HG03108 (cell line): ENCODE measurements at regions not wholly inside any gene's neighbourhood (a gene's known extent, or its start where the extent isn't known, plus 50 kb on each side); places are given as distances from the start of the nearest gene placed in this dataset.
"Not testable (repeated sequence)": the region's sequence is repeated elsewhere in the genome, so short reads cannot be mapped to it uniquely, and the experiment has no call there.

Experiments
- ATAC-seq: cut with Tn5 transposase; IDR thresholded peaks from one replicate; pipeline ENCODE4 v1.9.1; 2021; ENCODE audit warnings: moderate library complexity; ENCODE audit not compliant: unreplicated experiment

DNA sequence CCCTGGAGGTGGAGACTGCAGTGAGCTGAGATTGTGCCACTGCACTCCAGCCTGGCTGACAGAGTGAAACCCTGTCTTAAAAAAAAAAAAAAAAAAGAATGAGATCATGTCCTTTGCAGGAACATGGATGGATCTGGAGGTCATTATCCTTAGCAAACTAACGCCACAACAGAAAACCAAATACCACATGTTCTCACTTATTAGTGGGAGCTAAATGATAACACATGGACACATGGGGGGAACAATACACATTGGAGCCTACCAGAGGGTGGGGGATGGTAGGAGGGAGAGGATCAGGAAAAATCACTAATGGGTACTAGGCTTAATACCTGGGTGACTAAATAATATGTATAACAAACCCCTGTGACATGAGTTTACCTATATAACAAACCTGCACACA, 108.0 kb upstream of the FHL2 start:
- not testable (repeated sequence) for ATAC-seq

DNA sequence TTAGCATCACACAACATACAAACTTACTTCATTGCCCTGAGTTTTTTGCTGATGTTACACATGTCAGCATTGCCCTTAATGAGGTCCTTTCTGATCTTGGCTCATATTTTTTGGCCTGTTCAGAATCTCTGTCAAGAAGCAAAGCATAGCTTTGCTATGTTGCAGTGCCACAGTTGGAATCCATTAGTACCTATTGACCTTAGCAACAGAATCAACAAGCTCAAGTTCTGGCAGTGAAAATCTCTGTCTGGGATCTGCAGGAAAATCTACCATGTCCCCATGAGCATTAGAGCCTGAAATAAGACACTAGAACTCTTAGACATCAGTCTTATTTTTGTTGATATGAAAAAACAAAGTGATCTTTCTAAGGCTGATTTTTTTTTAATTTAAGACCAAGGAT, 105.6 kb upstream of the FHL2 start:
- no peak for ATAC-seq

DNA sequence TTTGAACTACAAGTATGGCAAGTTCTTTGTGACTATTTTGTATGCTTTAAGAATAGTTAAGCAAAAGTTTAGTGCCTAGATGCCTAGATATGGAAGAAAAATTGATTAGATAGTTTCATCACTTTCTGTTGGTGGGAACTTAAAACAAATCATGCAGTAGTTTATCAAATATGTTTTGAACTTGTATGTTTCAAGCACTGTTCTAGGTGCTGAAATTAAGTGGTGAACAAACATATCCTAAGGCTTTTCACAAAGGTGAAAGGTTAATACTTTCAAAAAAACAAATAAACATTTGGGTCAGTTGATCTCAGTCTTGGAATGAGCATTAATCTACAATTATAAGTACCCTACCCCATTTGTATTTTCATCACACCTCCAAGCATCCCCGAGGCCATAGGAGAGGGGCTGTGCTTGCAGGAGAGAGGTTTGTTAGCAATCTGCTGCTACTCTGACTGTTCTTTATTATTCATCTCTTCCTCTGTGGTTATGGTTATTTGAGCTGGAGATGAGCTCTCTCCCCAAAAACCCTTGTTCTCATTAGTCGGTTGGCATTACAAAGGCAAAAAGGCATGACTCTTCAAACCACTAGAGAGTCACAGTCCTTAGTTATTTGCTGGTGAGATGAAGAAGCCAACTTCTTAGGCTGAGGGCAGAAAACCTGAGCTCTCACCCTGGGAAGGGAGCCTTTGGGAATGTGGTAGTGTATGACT, 103.9 kb upstream of the FHL2 start:
- ATAC-seq, result no peak

DNA sequence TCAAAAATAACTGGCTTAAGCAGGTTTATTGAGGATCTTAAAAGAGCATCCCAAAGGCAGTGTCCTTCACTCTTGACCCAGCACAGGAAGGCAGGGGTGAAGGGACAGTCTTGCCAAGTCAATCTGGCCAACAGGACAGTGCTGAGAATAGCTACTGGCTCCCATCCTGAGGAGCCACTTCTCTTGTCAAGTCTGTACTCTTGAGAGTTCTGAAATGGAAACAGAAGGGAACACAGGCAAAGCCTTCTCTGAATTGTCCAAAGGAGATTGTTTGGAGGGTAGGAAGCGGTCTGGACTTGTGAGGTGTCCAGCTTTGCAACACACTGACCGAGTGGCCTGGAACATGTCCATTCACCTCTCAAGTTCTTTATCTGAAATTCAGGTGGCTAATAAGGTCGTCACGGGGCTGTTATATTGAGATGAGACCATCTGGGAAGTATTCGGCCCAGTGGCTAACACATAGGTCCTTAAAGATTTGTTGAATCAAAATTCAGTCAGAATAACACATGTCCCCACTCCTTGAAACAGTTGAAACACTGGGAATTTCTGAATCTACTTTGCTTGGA, 99.5 kb upstream of the FHL2 start:
- ATAC-seq, result no peak

DNA sequence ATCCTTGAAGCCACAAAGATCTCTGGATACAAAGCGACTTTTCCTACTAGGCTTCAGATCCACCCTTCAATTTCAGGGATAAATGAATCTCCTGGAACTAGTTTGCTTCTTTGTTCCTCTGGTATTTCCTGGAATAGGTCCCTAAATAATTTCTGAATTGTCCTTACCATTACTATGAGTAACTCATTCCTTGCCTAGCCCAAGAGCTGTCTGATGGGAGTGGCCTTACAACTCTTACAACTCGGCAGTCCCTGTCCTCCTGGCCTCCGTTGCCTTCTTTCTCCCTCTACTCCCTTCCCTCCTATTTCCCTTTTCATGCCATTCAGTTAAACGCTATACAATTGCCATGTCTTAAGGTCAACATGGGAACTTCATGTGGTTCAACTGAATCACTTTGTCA, 98.2 kb upstream of the FHL2 start:
- no peak for ATAC-seq

DNA sequence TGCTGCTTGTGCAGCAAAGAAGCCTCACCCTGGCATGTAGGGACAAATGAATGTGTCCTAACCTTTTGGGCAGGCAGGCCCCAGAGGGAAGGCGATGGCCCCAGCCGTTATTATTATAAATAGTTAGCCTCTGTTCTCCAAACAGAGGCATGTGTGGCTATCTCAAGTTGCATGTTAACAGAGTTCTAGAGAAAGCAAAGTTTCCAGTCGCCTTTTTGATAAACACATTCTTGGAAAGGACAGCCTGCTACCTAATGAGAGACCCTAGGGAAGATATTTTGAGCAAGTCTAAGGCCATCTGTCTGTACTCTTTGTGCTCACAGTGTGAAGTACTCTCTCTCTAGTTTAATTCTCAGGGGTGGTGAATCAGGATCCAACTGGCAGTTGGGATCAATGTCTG, 97.4 kb upstream of the FHL2 start:
- ATAC-seq, result no peak

DNA sequence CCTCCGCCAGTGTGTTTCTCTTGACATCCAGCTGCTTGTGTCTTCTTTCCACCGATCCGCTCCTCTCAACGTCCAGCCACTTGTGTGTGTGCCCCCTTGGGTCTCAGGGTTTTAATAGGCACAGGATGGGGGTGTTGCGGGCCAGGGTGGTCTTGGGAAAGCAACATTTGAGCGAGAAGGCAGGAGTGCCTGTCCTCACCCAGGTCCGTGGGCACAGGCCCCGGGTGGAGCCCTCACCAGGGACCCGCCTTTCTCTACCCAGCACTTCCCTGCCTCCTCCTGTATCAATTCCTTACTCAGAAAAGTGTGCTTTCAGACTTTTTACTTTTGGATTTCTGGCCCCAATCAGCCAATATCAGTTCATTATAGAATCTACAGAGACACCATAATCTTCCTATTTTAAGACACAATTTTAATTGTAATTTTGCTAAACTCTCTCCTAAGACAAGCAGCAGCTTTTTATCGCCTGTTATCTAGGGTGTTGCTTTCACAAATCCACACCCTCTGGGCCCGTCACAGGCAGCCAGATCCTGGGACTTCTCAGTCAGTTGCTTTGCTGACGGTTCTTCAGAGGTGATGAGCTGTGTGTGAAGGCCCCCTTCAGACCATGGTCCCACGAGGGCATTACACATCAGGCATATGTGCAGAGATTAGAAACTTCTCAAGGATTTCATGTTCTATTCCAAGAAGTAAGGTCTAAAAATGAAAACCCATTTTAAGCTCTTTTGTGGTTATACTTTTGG, 96.0 kb upstream of the FHL2 start:
- no peak for ATAC-seq

DNA sequence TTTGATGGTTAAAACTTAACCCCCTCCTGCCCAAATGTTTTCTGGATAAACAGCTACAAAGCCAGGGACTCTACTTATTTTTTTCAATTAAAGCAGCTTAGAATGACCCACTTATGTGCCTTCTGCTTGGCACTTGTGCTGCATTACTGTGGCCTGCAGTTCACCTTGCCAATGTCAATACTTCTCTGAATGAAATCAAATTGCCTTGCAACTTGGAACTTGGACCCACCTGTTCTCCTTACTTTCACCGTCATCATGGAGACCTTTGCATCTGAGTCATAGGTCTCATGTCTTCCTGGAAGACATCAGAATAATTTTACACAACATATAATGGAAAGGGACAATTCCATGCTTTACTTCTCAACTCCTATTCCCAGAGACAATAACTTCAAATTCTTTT, 92.1 kb upstream of the FHL2 start:
- ATAC-seq, result no peak

DNA sequence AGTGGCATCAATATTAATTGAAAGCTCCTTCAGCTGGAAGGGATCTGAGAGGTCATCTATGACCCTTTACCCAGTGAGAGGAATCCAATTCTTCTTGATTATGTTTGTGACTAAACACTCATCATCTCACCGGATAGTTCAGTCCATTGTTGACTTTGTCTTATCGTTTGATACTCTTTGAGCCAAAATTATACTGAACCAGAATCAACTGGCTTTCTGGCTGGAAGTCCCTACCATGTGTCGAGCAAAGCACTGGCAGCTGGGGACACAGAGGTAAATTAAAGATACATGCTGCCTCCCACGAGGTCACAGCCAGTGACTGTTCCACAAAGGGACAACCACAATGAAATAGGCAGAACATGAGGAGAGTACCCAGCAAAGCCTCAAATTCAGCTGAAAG, 91.4 kb upstream of the FHL2 start:
- ATAC-seq, result no peak

DNA sequence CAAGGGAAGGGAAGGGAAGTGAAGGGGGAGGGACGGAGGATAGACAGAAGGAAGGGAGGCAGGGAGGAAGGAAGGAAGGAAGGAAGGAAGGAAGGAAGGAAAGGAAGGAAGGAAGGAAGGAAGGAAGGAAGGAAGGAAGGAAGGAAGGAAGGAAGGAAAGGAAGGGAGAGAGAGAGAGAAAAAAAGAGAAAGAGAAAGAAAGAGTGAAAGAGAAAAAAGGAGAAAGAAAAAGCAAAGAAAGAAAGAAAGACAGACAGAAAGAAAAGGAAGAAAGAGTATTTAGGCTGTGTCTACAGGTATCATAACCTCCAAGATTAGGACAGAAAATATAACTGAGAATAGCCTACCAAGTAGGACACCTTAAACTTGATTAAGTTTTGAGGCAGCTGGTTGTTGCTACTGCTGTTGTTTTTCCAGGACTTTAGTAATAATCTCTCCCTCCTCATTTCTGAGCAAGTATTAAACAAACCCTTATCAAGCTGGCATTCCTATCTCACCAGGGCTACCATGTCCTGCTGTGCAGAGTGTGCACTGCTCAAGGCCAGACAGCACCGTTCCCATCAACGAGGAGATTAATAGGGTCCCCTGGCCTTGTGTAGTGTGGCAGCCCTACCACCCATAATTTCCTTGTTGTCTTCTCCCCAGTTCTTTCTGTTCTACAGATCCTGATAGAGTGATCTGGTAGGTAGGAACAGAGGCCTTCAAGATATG, 90.5 kb upstream of the FHL2 start:
- no peak for ATAC-seq

DNA sequence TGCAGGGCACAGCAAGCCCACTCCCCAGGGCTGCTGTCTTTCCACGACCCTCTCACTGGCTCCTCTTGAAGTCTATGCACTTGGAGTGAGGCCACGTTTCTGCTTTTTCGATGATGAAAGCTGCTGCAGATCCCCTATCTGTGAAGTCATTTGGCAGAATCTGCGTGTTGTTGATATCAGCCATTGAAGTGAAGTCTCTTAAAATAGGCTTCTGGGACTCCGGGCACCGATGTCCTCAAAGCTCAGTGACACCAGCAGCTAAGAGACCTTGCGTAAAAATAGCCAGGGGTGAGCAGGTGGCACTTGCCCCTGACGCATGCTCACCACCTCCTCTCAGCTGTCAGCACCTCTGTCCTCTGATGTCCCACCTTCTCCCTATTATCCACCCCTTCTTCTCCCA, 89.4 kb upstream of the FHL2 start:
- no peak for ATAC-seq

DNA sequence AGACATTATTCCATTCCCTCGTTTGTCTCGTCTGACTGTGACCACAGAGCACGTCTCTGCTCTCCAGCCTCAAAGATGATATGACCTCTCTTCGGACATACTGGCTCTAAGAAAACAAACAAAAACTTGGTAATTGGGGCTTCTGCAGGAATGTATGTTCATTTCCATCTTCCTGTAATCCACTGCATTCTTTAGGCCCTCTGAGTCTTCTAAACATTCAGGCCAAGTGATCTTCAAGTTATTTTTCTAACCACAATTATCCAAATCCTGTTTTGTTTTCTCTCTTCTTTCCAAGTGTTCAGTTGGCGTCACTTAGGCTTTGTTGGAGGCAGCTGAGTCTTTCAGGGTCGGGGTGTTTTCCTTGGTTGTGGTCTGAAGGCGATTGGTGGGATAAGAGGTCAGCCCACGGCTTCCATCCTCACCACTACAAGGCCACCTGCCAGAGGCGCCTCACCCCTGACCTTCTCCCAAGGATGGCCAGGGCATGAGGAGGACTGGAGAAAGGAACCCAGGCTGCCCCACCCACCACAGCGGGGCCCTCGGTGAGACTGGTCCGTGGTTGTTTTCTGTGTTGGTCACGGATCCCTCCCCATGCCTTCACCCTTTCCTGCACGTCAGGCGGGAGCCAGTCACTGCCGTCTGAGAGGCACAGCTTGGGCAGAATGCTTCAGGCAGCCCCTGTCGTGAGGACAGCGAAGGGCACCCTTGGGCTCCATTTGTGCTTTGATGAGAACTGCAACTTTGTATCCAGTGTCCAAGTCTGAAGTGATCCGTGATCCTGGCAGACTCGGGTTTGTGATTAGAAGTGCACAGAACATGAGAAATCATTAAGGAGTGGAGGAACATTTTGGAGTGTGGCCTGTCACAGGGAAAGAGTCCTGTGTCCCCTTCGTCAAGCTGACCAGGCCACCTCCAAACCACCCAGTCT, 88.6 kb upstream of the FHL2 start:
- no peak for ATAC-seq

DNA sequence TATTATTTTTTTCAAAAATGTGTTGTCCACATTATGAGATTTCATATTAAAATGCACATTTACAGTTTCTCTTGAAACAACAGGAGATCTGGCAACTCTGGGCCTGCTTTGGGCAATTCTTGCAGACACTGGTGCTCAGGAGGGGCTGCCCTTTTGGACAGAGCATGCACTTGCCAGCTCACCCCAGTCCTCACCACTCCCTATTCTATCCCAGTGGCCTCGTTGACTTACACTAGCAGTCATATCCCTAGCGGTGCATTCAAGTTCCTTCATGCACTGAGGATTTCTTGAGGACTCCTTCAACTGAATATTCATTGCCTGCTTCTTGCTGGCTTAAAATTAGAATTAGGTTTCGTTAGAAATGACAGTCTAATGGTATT, 87.9 kb upstream of the FHL2 start:
- ATAC-seq, result no peak

DNA sequence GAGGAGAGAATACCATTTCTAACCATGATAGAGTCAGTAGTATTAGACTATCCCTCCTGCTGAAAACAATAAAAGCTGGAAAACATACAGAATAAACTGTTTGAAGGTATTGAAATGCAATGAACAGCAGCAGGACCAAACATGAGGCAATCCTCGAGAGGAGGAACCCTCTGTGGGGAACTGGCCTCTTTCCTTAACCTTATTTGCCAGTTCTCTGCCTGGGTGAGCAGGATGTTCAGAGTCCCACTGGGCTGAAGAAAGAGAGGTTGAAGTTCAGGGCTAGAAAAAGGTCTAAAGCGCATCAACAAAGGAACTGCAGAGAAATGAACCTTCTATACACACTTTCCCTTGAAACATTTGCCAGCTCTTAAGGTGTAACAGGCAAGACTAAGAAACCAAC, 79.8 kb upstream of the FHL2 start:
- no peak for ATAC-seq

DNA sequence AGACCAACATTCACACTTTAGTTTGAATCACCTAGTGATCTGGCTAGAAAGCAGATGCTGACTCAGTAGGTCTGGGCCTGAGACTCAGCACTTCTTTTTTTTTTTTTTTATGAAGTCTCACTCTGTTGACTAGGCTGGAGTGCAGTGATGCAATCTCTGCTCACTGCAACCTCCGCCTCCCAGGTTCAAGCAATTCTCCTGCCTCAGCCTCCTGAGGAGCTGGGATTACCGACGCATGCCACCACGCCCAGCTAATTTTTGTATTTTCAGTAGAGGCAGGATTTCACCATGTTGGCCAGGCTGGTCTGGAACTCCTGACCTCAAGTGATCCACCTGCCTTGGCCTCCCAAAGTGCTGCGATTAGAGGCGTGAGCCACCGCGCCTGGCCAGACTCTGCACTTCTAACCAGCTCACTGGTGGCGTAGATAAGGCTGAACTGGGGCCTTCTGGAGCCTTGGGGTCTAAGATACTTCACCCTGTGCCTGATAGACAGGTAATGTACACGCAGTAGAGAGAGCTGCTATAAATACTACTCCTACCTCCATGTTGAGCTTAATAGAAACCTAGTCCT, 78.3 kb upstream of the FHL2 start:
- not testable (repeated sequence) for ATAC-seq

DNA sequence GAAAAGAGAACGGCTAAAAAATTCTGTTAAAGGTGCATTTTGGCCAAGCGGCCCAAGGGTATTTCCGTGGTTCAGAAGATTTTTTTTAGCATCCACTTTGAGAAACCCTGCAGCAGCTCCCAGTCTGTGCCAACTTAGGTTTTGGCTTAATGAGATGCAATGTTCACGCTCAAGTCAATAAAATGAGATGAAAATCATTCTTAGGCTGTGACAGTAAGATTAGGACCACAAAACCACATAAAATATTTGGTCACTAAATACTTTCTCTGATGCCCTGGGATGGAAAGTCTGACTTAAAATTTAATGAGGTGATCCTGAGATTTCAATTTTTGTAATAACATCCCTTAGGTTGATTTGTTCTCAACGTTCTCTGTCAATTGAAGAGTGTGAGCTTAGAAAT, 74.2 kb upstream of the FHL2 start:
- ATAC-seq, result no peak

DNA sequence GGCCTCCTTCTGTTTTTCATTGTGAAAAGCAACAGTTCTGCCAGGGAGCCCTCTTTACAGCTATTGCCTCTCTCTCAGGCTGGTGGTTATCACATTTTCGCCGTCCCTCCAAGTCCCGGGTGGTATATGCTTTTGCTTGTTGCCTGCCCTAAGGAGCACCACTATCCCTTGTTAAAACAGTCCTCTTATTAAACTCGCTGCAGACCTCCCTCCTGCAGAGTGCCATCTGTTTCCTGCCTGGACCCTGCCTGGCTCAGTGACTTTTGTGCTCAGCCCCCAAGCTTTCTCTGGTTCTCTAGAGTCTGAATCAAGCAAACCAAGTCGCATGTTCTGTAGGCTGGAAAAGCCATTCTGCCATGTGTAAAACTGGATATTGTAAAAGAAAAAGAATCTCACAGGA, 72.1 kb upstream of the FHL2 start:
- ATAC-seq, result no peak

DNA sequence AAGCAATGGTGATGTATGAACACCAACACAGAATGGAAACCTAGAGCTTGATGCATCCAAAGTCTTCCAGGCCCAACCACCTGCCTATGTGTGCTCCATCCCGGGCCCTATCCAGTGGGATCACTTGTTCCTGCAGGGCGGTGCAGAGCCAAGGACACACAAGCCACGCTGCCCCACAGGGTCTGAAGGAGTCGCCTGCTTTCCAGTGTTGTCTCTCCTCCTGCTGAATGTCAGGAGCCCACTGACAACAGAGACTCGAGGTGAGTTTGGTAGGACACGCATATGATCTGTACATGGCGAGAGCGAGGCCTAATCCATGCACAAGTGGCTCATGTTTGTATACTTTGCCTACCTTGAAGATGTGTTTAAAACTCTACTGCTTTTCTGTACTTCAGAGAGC, 70.9 kb upstream of the FHL2 start:
- ATAC-seq, result no peak

DNA sequence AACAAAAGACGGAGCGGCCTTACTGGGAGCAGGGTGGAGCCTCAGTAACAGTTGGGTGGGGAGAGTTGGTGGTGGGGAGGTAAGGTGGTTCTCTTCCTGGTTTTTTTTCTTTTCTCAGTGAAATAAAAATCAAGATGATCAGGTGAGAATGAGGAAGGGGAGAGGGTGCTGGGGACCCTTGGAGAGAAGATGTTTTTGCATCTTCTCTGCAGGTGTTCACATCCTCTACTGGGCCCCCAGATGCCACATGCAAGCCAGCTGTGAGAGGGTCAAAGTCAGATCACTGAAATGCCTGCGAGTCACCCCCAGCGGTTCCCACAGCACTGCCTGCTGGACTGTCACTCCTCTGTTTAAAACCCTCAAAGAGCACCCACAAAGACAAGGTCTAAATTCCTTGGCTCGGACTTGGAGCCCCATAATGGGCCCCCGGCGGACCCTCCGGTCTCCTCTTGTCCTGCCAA, 69.8 kb upstream of the FHL2 start:
- ATAC-seq, result no peak

DNA sequence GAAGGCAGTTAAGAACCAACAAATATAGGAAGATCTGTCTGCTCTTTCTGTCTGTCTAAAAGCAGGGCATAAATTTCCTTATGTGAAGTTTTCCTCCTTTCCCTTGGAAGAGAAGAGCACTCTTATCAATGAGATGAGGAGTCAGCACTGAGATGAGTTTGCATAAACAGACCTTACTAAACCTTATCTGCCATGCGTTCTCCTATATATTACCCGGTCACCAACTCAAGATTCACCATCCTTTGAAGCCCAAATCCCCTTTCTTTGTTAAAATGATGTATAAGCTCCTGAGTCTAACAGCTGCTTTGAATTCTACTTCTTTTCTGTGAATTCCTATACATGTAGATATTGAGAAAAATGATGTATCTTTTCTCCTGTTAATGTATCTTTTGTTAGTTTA, 65.5 kb upstream of the FHL2 start:
- ATAC-seq, result no peak
